GM21423 (cell line): ENCODE measurements at regions not wholly inside any gene's neighbourhood (a gene's known extent, or its start where the extent isn't known, plus 50 kb on each side); places are given as distances from the start of the nearest gene placed in this dataset.

Experiments used
- ATAC-seq: cut with Tn5 transposase; IDR thresholded peaks from one replicate; pipeline ENCODE4 v1.9.1; 2021; ENCODE audit warnings: mild to moderate bottlenecking, moderate library complexity; ENCODE audit not compliant: unreplicated experiment

- ATAC-seq, result no peak
These were observed 703.8 kb downstream of the CDH8 start for GRCh38 chr16:61332461-61332860.

- ATAC-seq, result no peak
These were observed 712.2 kb downstream of the CDH8 start for GRCh38 chr16:61324044-61324443.

- no peak for ATAC-seq
These were observed 712.8 kb downstream of the CDH8 start for GRCh38 chr16:61323456-61323855.

DNA sequence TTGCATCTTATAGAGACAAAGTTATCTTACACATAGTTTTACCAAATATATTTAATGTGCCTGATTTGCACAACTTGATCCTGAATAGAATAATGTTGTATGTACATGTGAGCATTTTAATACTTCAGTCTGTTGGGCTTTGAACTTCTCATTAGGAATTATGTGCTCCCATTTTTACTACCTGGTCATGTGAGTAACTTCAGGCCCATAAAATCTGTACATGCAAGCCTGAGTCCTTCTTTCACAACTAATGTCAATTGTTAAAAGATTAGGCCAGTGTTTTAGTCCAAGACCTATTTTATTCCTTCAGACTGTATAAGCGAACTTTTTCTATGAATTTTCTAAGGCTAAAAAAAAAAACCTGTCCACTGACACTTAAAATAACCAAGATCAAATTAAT is 715.4 kb downstream of the CDH8 start:
- no peak for ATAC-seq

- no peak for ATAC-seq
These were observed 722.3 kb downstream of the CDH8 start for GRCh38 chr16:61313931-61314330.

DNA sequence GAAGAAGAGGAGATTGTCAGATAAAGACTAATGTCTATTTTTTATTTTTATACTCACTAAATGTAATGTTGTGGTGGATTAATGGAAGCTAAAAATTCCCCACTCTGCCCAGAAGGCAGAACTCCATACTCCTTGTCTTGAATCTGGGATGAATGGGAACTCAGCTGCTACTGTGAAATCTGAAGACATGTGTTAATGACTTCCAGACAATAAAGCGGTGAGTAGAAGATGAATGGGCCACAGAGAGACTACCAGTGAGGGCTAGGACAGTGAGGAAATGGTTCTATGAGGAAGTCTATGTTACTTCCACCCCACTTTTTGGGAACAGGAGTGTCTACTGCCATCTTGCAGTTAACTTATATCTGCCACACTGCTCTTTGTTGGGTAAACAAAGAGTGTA is 726.9 kb downstream of the CDH8 start:
- no peak for ATAC-seq

DNA sequence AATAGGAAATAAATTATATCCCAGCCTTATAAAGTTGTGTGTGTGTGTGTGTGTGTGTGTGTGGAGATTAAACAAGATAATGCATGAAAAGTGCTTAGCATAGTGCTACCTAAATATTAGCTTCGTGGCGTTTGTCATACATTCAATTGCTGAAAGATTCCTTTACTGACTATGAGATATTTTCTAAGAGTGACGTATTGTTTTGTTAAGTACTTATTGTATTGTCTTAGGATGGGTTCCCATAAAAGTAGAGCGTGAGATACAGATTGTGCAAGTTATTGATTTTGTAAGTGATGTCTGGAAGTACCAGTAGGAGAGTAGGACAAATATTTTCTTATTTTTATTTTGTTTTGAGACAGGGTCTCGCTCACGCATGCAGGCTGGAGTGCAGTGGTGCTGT is 730.0 kb downstream of the CDH8 start:
- no peak for ATAC-seq

DNA sequence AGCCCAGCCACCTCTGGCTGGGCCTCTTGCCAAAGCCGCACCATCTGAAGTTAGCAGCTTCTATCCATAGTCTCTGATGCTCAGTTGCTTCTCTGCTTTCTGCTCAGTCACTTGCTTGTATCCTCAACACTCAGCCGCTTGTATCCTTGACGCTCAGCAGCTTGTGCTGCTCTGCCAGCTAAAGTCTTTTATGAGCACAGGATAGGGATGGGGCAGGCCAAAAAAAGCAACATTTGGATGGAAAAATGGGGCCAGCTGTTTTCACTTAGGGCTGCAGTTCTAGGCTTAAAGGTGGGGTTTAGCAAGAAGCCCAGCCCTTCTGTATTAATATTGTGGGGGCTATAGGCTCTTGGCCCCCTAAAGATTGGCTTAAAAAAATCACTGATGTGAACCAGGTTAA is 739.4 kb downstream of the CDH8 start:
- ATAC-seq, result no peak

DNA sequence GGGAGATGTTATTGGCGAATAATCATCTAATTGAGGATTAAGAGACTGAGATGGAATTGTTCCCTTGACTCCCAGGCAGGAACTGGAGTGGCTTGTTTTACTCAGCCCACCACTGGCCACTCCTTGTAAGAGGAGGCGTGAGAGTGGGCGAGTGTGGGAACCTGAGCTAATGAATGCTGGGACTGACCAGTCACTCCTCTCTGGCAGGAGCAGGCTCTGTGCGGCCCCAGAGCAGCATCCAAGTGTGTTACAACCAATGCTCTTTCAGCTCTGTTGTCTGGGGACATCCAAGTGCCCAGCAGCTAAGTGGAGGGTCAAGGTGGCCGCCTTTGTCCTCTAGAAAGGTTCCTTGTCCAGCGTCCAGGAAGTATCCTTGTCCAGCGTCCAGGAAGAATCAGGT is 739.9 kb downstream of the CDH8 start:
- no peak for ATAC-seq

DNA sequence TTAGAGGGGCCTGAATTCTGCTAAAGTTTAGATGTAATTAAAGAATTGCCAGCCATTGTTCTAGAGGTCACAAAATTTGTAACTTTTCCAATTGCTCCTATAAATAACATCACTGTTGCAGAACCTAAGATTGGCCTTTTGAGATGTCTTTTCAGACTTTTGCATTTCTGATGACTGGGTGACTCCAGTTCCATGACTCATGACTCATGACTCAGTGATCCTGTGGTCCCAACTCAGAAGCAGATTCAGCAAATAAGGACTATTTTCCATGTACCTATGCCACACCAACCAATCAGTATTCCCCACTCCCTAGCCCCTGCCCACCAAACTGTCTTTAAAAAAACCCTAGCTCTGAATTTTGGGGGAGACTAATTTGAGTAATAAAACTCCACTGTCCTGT is 740.9 kb downstream of the CDH8 start:
- no peak for ATAC-seq

DNA sequence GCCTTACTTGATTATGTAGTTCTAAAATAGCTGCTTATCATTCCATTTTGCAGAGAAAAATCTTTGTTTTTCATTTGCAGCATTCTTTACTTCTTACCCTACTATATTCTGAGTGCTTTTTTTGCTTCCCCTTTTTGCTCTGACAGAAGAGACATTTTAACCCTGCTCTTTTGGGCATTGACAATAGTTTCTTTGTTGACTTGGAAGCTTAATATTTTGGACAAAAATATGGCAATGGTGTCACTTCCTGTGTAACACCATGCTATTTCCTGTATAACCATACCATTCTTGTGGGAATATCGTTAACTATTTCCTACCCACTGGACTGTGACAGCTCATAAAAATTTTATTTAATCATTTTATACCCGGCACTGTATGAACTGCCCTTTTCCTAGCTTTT is 747.1 kb downstream of the CDH8 start:
- ATAC-seq, result no peak

- no peak for ATAC-seq
These were observed 758.4 kb downstream of the CDH8 start for GRCh38 chr16:61277849-61278248.

DNA sequence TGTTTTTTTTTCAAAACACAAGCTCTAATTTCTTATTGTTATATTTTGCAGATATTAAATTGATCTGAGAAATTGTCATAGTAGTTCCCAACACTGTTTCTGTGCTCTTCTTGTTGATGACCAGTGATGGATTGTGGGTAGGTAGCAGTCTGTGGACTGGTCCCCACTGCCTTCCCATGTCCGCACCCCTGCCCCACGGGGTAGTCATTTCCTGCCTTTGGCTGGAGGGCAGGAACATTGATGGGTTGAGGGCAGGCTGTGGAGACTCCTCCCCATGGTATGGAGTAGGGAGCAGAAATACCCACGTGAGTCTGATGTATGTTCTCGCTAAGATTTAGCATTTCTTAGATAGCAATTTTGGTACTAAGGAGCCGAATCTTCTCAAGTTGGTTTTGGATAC is 762.0 kb downstream of the CDH8 start:
- no peak for ATAC-seq

- ATAC-seq, result no peak
These were observed 765.5 kb downstream of the CDH8 start for GRCh38 chr16:61270726-61271125.

DNA sequence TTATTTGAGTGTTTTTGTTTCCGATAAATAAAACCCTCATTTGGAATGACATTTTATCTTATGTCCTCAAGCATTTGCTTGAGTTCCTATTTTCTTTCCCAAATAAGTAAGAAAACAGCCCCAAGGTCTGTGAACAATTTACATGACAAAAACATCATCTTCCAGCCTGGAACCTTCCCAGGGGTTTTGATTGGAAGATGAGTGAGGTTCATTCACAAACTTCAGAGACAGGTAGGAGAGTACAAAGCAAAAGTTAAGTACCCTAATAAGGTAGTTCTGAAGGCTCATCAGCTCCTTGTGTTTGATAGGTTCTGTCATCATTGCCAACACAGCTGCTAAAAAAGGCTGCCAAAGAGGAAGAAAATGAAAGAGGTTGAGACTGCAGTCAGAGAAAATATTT is 772.8 kb downstream of the CDH8 start:
- no peak for ATAC-seq

GRCh38 chr16:61261315-61261714 is 774.9 kb downstream of the CDH8 start:
- ATAC-seq, result no peak

GRCh38 chr16:61246592-61246991 is 789.6 kb downstream of the CDH8 start:
- no peak for ATAC-seq

GRCh38 chr16:61243954-61244353 is 792.3 kb downstream of the CDH8 start:
- ATAC-seq, result no peak

DNA sequence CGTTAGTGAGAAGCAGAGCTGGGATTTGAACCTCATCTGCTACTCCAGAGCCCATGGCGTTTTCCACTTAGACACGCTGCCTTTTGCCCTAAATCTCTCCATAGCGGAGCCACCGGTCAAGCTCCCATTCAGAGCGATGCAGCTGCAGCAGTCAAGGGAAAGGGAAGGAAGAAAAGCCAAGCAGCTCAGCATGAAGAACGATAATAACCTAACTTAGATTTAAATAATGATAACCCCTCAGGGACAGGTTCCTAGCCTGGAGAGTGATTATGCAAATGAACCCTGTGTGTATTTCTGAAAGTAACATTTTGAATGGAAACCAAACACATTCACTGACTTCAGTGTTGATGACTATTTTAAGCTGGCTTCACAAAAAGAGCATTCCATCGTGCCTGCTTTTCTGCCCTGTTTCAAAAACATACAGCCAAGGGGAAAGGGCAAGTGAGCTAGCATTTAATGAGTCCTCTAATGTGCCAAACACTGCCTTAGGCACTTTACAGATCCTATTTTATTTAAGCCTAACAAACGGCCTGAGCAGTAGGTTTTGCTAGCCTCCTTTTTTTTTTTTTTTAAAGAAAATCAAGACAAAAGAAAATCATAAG is 798.3 kb downstream of the CDH8 start:
- no peak for ATAC-seq

DNA sequence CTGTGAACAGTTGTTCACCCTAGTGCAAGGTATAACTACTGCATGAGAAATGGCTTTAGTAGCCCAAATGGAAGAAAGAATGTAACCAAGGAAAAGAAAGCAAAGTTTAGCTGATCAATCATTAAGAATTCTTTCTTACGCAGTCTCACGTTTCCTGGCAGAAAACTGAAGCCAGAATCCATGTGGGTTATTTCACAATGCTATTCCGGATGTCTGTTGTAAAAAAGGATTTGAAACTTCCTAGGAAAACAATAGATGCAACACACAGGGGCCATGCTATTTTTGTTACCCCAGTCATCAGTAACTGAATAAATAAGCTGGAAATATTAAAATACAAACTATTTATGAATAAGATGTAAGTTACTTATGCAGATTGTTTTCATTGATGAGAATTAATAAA is 802.5 kb downstream of the CDH8 start:
- ATAC-seq, result no peak

DNA sequence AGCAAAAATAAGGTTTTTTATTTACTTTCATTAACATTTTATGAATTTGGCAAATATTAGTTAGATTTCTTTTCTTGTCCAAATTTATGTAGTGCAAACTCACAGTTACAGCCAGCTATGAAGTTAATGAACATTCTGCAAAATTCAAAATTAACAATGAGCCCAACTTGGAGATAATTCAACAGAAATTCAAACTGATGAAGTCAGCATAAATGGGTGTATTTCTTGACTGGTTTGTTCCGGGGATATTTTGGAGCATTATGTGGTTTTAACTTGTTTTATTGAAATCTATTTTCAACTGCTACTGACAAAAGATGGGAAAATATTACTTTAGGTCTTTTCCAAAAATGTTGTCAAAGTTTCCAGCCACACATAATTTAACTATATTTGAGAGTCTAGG is 807.9 kb downstream of the CDH8 start:
- no peak for ATAC-seq

DNA sequence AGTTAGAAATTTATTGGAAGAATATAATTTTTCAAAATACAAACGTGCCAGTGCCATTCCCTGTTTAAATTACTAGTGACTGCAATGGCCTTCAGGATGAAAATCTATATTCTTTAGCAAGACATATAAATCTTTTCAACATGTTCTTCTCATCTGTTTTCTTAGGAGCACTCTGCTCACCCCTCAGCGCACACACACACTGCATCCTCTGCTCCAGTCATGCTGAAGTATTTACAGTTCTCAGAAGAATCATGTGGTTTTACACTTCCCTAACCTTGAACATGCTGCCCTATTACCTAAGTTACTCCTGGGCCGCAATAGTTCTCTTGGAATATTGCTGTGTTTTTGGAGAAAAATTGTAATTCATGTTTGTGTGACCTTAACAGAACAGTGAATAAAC is 820.6 kb downstream of the CDH8 start:
- ATAC-seq, result no peak

DNA sequence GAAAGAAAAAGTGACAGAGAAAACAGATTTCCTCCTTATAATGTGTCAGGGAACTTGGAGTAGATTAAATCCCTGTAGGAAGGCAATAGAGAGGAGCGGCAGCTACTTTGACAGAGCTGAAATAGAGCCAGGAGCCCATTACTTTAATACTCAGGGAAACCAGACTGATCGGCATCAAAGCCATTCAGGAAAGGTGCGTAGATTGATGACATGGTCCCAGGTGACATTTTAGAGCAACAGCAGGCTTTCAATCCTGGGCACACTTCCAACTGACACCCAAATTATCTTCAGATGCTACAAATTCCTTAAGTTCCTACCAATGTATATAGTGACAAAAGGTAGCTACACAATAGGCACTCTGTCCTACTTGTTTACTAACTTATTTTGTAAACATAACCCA is 821.5 kb downstream of the CDH8 start:
- ATAC-seq, result no peak

DNA sequence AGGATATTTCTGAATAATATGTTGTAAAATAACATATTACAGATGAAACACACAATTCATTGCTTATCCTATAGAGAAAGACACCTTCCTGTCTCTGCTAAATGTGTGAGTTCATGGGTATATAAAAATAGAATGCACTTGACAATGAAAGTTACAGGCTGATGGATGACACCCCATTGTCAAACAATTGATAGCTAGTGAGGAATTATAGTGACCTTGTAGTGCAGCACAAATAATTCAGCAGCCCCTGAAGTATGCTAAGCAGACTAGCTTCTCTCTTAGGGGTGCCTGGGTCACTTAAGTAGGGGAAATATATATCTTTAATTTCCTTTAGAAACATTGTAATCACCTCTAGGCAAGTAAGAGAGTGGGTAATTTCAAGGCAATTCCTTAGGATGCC is 826.2 kb downstream of the CDH8 start:
- ATAC-seq, result no peak
